ENCODE measurements at regions not wholly inside any gene's neighbourhood (a gene's known extent, or its start where the extent isn't known, plus 50 kb on each side); places are given as distances from the start of the nearest gene placed in this dataset.

DNA sequence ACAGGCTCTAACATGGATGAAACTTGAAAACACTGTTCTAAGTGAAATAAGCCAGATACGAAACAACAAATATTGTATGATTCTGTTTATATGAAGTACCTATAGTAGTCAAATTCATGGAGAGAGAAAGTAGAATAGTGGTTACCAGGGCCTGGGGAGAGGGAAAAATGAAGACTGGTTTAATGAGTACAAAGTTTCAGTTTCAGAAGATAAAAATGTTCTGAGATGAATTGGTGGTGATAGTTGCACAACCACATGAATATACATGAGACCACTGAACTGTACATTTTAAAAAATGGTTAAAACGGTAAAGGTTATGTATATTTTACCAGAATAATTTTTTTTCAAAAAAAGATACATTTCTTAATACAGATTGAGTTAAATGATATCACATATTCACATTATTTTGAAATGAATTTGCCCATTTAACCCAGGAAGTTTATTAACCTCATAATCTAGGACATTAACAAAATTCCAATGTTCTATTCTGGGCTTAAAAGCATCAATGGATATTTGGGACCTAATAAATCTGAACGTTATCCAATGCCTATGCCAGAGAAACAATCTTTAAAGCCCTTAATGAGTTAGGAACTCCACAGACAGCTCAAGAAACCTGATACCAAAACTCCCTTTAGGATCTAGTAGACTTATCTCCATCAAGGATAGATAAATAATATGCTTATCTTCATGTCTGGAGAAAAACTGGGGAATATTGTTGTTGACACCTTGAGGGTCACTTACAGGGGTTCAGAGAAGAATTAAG is 521.3 kb downstream of the EFNA5 start:
- H3K27ac ChIP-seq (ENCODE audit: low read length): no peak overlapping the region
- H3K9me3 ChIP-seq (ENCODE audit: insufficient read depth, low read length): no peaks in the 10 kb centered on the region
- H3K9ac ChIP-seq (ENCODE audit: low read length): no peak overlapping the region
- peaks cover 38% of the 10 kb centered on the region for H3K27me3 ChIP-seq (ENCODE audit: low read depth, low read length)
- peaks cover 15% of the 10 kb centered on the region for H3K4me1 ChIP-seq (ENCODE audit: low read length)
- H4K20me1 ChIP-seq (ENCODE audit: insufficient read depth, low read length): no peaks in the 10 kb centered on the region
- H3K4me2 ChIP-seq (ENCODE audit: low read length): peak overlapping the region; percentile 43
- TF ChIP-seq EZH2phosphoT487 (IDR thresholded peaks at IDR 0.05; ENCODE audit: low read depth): no peak
- TF ChIP-seq, protein P1, sequence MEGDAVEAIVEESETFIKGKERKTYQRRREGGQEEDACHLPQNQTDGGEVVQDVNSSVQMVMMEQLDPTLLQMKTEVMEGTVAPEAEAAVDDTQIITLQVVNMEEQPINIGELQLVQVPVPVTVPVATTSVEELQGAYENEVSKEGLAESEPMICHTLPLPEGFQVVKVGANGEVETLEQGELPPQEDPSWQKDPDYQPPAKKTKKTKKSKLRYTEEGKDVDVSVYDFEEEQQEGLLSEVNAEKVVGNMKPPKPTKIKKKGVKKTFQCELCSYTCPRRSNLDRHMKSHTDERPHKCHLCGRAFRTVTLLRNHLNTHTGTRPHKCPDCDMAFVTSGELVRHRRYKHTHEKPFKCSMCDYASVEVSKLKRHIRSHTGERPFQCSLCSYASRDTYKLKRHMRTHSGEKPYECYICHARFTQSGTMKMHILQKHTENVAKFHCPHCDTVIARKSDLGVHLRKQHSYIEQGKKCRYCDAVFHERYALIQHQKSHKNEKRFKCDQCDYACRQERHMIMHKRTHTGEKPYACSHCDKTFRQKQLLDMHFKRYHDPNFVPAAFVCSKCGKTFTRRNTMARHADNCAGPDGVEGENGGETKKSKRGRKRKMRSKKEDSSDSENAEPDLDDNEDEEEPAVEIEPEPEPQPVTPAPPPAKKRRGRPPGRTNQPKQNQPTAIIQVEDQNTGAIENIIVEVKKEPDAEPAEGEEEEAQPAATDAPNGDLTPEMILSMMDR (IDR thresholded peaks at IDR 0.05; ENCODE audit: low read depth, low read length): no peak
- no peaks in the 10 kb centered on the region for H3K36me3 ChIP-seq (replicated peaks; ENCODE audit: low read depth, low read length)
- H2AFZ ChIP-seq (ENCODE audit: low read depth, low read length): no peak overlapping the region
- H3K79me2 ChIP-seq (ENCODE audit: low read length): no peaks in the 10 kb centered on the region
- H3K4me3 ChIP-seq (ENCODE audit: low read length): no peak overlapping the region

DNA sequence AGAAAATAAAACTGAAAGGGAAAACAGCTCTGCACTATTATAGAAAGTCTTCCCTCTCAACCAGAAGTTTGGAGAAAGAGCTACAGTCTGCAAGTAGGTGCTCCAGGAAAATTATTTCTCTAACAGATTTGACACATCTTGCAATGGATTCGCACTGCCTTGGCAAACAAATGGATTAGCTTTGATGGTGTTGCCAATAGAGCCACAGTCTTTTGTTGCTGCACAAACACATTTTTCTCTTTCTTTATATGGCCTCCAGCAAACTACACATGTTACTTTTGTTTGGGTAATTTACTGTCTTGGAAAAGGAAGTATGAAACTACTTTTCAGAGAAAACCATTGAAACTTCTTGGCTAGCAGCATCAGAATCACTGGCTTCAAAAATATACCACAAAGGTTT is 523.1 kb downstream of the EFNA5 start:
- Histone ChIP-seq H3K4me2 (ENCODE audit: low read length) (no peak overlapping the region), H3K27ac (ENCODE audit: low read length) (no peak overlapping the region), H3K27me3 (ENCODE audit: low read depth, low read length) (peaks cover 30% of the 10 kb centered on the region), H3K4me1 (ENCODE audit: low read length) (peaks cover 15% of the 10 kb centered on the region), H3K4me3 (ENCODE audit: low read length) (no peak overlapping the region), H3K9me3 (ENCODE audit: insufficient read depth, low read length) (no peaks in the 10 kb centered on the region), H2AFZ (ENCODE audit: low read depth, low read length) (no peak overlapping the region), H3K79me2 (ENCODE audit: low read length) (no peaks in the 10 kb centered on the region), H3K36me3 (replicated peaks; ENCODE audit: low read depth, low read length) (no peaks in the 10 kb centered on the region), H3K9ac (ENCODE audit: low read length) (no peak overlapping the region), H4K20me1 (ENCODE audit: insufficient read depth, low read length) (no peaks in the 10 kb centered on the region)
- TF ChIP-seq EZH2phosphoT487 (IDR thresholded peaks at IDR 0.05; ENCODE audit: low read depth): no peak
- TF ChIP-seq, protein P1 (IDR thresholded peaks at IDR 0.05; ENCODE audit: low read depth, low read length): no peak

DNA sequence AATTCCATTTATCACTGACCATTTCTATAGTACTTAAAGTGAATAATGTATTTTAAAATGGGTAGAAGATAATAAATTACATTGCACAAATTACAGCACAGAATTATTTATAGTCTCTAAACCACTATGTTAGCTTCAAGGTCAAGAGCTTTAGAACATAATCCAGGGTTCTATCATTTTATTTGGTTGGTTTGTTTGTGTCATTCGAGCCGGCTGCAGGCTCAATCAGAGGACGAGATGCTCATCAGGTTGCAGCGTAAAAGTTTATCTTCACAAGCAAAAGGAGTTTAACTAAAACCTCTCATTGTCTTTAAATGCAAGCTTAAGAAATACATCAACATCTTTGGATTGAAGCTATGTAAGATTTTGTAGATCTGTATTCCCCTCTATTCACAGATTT is 523.8 kb downstream of the EFNA5 start:
- H3K9ac ChIP-seq (ENCODE audit: low read length): no peak overlapping the region
- peaks cover 25% of the 10 kb centered on the region for H3K27me3 ChIP-seq (ENCODE audit: low read depth, low read length)
- peaks cover 15% of the 10 kb centered on the region for H3K4me1 ChIP-seq (ENCODE audit: low read length)
- H3K4me3 ChIP-seq (ENCODE audit: low read length): no peak overlapping the region
- no peaks in the 10 kb centered on the region for H3K36me3 ChIP-seq (replicated peaks; ENCODE audit: low read depth, low read length)
- no peak overlapping the region for H3K4me2 ChIP-seq (ENCODE audit: low read length)
- H3K9me3 ChIP-seq (ENCODE audit: insufficient read depth, low read length): no peaks in the 10 kb centered on the region
- H3K27ac ChIP-seq (ENCODE audit: low read length): no peak overlapping the region
- no peak overlapping the region for H2AFZ ChIP-seq (ENCODE audit: low read depth, low read length)
- TF ChIP-seq, protein P1 (IDR thresholded peaks at IDR 0.05; ENCODE audit: low read depth, low read length): no peak
- TF ChIP-seq EZH2phosphoT487 (IDR thresholded peaks at IDR 0.05; ENCODE audit: low read depth): no peak
- H4K20me1 ChIP-seq (ENCODE audit: insufficient read depth, low read length): no peaks in the 10 kb centered on the region
- H3K79me2 ChIP-seq (ENCODE audit: low read length): no peaks in the 10 kb centered on the region

DNA sequence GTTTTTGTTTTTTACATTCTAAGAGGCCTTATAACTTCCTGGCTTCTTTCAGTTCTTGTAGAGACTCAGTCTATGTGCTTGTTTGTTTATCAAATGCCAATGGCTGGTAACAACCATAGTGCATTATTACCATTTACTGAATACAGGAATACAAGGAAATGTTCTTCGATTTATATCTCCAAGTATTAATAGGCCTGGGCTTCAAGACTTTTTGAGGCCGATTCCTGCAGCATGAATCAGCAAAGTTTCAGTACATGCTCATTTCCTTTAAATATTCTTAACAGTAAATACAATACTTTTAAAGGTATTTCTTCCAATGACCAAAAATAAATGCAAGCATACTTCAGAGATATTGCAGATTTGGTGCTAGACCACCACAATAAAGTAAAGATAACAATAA is 535.3 kb downstream of the EFNA5 start:
- Histone ChIP-seq H3K4me3 (ENCODE audit: low read length) (no peak overlapping the region), H3K9ac (ENCODE audit: low read length) (no peak overlapping the region), H3K9me3 (ENCODE audit: insufficient read depth, low read length) (no peaks in the 10 kb centered on the region), H2AFZ (ENCODE audit: low read depth, low read length) (no peak overlapping the region), H3K27ac (ENCODE audit: low read length) (no peak overlapping the region), H4K20me1 (ENCODE audit: insufficient read depth, low read length) (no peaks in the 10 kb centered on the region), H3K4me2 (ENCODE audit: low read length) (no peak overlapping the region), H3K79me2 (ENCODE audit: low read length) (no peaks in the 10 kb centered on the region), H3K27me3 (ENCODE audit: low read depth, low read length) (no peaks in the 10 kb centered on the region), H3K4me1 (ENCODE audit: low read length) (no peaks in the 10 kb centered on the region), H3K36me3 (replicated peaks; ENCODE audit: low read depth, low read length) (no peaks in the 10 kb centered on the region)
- TF ChIP-seq EZH2phosphoT487 (IDR thresholded peaks at IDR 0.05; ENCODE audit: low read depth): no peak
- TF ChIP-seq, protein P1 (IDR thresholded peaks at IDR 0.05; ENCODE audit: low read depth, low read length): no peak
